T-helper 2 cell (primary cell): ENCODE measurements at regions not wholly inside any gene's neighbourhood (a gene's known extent, or its start where the extent isn't known, plus 50 kb on each side); places are given as distances from the start of the nearest gene placed in this dataset.
"Not testable (repeated sequence)": the region's sequence is repeated elsewhere in the genome, so short reads cannot be mapped to it uniquely, and the experiment has no call there.

Experiments
- DNase-seq, 5 experiments: peaks; one replicate each; pipeline versions ENCODE4 v3.0.0 to v3.0.0-alpha.2; 2012 to 2022

DNA sequence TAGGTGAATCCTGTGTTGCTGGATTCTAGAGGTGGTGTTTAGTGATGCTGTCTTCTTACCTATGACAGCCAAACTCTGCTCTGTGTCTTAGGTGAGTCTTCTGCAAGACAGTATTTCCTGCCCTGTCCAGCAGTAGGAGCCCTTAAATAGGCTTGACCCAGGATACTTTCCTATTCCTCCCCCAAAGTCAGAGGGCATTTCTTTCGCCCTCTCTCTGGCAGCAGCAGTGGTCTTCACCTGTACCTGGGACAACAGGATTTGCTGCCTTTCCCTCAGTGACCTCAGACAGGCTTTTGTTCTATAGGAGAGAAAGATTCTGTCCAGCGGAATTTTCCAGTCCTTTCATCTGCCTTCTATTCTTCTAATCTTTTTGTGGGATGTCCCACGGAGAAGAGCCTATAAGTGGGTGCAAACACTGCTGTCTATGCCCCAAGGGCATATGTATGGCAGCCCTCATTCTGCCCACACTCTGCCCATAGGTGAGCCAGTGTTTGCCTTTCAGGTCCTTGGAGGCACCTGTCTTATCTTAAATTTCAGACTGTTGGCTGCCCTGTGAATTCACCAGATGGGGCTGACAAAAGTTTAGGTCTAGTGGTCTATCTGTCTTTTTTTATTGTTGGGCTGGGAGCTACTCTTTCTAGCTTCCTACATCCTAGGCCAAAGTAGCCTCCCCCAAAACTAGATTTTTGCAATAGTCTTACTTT is 177.3 kb upstream of the SPOPL start:
- no peak for DNase-seq

GRCh38 chr2:138327967-138328366 is 173.6 kb upstream of the SPOPL start:
- no peak for DNase-seq

GRCh38 chr2:138329162-138329561 is 172.4 kb upstream of the SPOPL start:
- no peak for DNase-seq

DNA sequence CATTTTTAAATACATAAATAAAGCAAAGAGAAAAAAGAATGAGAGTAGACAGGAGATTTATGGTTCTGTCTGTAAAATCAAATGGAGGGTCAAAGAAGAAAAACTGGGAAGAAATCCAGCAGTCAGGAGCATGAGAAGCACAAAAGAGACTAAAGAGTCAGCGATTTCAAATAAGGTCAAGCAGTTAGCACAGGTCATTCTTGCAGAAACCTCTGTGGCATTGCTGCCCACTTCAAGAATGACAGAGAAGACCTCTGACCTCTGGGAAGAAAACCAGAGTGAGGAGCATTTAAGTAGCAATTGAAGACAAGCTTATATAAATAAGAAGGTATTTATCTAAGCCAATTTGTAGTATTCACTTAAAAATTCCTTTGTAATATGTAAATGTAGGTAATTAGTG is 172.0 kb upstream of the SPOPL start:
- DNase-seq, result no peak

GRCh38 chr2:138333121-138333520 is 168.4 kb upstream of the SPOPL start:
- DNase-seq, result no peak

- DNase-seq, result no peak
Measured at GRCh38 chr2:138333677-138334076, 167.9 kb upstream of the SPOPL start.

- no peak for DNase-seq
Measured at GRCh38 chr2:138334323-138334722, 167.2 kb upstream of the SPOPL start.

GRCh38 chr2:138335036-138335435 is 166.5 kb upstream of the SPOPL start:
- DNase-seq, result no peak

DNA sequence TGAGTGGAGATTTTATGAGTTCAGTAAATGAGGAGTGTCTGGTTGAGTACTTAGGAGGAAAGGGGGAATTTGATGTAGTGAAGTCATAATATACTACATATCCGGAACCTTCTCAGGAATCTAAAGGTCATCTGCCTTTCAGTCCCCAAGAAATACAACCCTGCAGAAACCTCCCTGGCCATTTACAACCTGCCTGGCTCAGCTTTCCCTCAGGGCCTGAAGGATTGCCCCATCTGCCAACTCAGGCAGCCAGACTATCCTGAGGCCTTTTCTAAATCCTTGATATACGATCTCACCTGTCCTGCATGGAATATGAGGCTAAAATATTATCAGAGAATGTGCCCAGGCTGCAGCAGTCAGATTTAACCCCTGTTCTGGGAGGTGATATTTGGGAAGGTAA is 165.4 kb upstream of the SPOPL start:
- no peak for DNase-seq

DNA sequence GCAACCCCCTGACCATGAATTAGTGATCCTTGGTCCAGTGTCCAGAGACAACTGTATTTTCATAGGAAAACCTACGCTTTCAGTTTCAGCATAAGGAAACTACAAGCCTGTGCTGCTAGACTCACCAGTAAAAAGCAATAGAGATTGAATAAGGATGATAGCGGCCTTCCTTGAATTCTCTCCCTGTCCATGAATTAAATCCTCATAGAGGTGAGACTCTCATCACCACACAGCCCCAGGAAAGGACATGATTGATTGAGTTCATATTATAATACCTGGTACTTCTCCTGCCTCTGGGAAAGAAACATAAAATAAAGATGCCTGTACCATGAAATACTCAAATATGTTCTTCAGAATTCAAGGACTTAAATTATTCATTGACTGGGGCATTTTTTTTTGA is 146.3 kb upstream of the SPOPL start:
- no peak for DNase-seq

DNA sequence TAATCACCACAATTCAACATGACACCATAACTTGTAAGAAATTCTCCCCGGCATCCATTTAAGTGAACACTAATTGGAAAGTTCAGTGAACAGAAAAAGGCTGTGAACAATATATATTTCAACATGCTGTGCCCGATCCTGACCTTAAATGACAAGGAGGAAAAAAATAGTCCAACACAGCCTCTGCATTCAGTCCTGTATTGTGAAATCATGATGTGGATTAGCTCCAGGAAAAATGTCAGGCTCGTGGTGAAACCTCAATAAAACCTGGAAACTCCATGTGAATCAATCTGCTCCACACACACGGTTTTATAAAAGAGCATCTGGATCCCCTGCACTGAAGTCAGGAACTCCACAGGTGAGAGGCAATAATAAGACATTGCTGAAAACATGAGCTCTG is 145.4 kb upstream of the SPOPL start:
- no peak for DNase-seq

DNA sequence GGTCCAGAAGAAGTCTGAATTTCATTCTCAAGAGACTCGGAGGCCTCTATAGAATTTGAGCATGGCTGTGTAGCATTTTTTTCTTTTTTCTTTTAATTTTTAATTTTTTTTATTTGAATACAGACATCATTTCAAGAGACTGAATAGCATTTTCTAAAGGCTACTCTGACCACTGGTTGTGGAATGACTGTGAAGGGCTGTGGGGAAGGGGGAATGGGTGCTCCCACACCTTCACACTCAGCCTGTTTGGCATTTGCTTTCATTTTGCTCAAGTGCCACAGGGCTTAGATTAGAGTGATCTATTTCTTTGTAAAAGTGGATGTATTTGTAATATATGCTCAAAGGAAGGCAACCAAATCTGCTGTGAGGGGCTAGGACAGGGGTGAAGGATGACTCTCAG is 142.0 kb upstream of the SPOPL start:
- no peak for DNase-seq

- no peak for DNase-seq
Measured at GRCh38 chr2:138364554-138365162, 136.9 kb upstream of the SPOPL start.

DNA sequence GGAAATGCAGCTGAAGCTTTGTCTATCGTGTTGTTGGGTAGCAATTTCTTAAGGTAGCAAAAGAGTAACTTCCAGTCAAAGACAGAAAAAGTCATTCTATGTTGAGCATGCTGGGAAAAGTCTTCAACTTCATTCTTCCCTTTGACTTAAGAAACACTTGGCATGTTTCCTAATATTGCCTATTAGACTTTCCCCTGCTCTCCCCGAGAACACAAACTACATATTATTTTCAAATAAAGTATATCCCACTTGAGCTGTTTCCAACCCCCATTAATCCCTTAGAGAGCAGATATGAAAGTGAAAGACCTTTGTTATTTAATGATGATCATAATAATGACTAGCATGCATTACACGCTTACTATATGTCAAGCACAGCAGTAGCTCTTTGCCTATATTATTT is 136.0 kb upstream of the SPOPL start:
- no peak for DNase-seq

GRCh38 chr2:138369856-138370255 is 131.7 kb upstream of the SPOPL start:
- DNase-seq, result no peak

DNA sequence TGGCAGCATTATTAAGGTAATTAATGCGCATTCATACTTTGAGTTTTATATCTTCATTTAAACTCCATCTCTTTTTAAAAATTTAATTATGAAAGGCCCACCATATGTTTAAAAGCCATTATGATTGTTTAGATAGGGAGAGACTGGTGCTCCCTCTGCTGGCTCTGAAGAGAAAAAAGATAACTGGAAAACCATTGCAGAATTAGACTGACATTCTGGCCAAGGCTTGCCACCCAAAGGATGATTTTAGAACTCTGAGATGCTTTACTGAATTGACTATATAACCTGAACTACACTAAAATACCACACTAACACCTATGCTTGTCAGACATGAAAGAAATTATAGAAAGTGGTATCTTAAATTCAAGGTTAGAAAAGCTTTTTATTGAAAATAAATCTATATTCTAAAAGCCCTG is 127.6 kb upstream of the SPOPL start:
- DNase-seq, result peak in 1 of 5 experiments; percentile 2

DNA sequence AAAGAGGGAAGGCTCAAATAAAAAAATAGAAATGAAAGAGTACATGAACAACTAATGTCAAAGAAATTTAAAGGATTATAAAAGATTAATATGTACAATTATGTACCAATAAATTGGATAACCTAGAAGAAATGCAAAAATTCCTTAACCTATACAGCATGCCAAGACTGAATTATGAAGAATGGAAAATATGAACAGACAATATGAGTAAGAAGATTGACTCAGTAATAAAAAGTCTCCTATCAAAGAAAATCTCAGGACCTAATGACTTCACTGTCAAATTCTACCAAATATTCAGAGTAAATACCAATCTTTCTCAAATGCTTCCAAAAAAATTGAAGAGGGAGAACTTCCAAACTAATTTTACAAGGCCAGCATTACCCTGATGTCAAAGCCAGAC is 120.2 kb upstream of the SPOPL start:
- no peak for DNase-seq

- no peak for DNase-seq
Measured at GRCh38 chr2:138382672-138383071, 118.9 kb upstream of the SPOPL start.

DNA sequence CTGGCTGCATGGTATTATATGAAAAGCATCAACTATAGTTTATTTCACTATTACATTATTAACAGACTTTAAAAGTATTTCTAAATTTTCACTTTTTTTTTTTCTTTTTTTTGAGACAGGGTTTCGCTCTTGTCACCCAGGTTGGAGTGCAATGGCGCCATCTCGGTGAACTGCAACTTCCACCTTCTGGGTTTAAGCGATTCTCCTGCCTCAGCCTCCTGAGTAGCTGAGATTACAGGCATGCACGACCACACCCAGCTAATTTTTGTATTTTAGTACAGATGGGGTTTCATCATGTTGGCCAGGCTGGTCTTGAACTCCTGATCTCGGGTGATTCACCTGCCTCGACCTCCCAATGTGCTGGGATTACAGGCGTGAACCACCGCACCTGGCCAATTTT is 115.4 kb upstream of the SPOPL start:
- not testable (repeated sequence) for DNase-seq

DNA sequence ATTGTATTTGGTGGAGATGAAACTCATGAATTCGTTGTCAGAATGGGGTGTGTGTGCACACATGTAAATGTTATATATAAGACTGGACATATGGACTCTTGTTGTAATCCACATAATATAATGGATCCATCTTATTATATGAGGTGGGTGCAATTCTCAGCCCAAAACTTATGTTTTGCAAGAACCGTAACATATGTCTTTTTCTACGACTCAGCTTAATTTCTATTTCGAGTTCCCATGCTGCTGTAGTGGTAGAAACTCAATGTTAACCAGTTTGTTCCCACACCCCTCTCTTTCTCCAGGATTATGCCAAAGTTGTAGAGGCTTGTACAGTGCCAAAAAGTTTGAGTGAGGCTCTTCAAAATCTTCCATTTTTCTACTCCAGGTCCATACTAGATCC is 112.5 kb upstream of the SPOPL start:
- DNase-seq, result no peak

DNA sequence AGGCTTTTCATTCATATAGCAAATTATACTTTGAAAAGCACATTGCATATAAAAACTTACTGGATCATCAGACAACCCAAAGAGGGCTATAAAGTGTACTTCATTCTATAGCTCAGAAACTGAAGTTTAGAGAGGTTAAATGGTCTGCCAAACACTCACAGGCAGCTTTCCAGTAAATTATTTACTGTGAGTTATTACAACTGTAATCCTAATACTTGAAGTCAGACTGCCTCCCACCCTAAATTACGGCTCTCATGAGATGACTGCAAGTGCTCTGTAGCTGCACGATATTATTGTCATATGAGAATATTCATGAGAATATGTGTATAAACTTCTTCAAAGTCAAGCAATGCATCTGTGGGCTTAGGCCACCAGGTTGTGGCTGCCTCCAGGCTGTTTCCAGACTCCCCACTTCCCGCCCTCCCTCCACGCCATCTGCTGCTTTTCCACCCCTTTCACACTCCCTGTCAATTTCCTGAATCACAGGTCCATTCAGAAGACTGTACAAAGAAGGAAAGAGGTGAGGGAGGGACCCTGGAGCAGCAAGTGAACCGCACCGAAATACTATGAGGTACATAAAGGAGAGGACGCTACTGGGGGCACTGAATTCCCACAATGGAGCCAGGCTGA is 111.1 kb upstream of the SPOPL start:
- no peak for DNase-seq

DNA sequence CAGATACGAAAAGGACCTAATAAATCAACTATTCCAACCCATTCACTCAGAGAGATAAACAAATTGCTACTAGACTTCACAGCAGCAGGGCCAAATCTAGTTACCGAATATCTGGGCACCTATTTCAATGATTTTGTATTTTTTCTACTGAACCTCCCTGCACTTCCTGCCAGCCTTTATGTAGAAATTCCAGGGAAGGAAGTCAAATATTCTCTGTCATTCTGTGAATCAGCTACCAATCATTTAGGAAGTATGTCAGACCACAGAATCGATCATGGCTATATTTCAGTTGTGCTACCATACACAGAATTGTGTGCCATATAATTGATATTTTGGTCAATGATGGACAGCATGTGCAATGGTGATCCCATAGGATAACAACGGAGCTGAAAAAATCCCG is 109.6 kb upstream of the SPOPL start:
- DNase-seq, result no peak

GRCh38 chr2:138395565-138396306 is 105.8 kb upstream of the SPOPL start:
- DNase-seq, result no peak

GRCh38 chr2:138396843-138397242 is 104.7 kb upstream of the SPOPL start:
- DNase-seq, result no peak
